ENCODE measurements at regions not wholly inside any gene's neighbourhood (a gene's known extent, or its start where the extent isn't known, plus 50 kb on each side); places are given as distances from the start of the nearest gene placed in this dataset.
A peak's percentile ranks its signal among the peaks of the same experiment; 100 is the strongest.

- no peak overlapping the region for H3K27ac ChIP-seq
- no peak for TF ChIP-seq ZFX (IDR thresholded peaks at IDR 0.05)
- no peak for TF ChIP-seq CTCF (conservative IDR thresholded peaks at IDR 0.05)
Observed at GRCh38 chr4:156401371-156401770, 447.7 kb upstream of the CTSO start.

GRCh38 chr4:156396534-156396933, 442.9 kb upstream of the CTSO start:
- H3K27ac ChIP-seq, result no peak overlapping the region
- no peak for TF ChIP-seq ZFX (IDR thresholded peaks at IDR 0.05)
- no peak for TF ChIP-seq CTCF (conservative IDR thresholded peaks at IDR 0.05)

- H3K27ac ChIP-seq, result no peak overlapping the region
- no peak for TF ChIP-seq ZFX (IDR thresholded peaks at IDR 0.05)
Observed at GRCh38 chr4:156391325-156391653, 437.6 kb upstream of the CTSO start.

GRCh38 chr4:156390599-156391324, 437.1 kb upstream of the CTSO start:
- TF ChIP-seq CTCF (conservative IDR thresholded peaks at IDR 0.05) (no peak), ZFX (IDR thresholded peaks at IDR 0.05) (no peak)
- H3K27ac ChIP-seq, result no peak overlapping the region

- no peak for TF ChIP-seq ZFX (IDR thresholded peaks at IDR 0.05)
- TF ChIP-seq CTCF (conservative IDR thresholded peaks at IDR 0.05), result no peak
- H3K27ac ChIP-seq, result no peak overlapping the region
Observed at GRCh38 chr4:156388826-156389225, 435.2 kb upstream of the CTSO start.

GRCh38 chr4:156378033-156378665, 424.5 kb upstream of the CTSO start:
- H3K27ac ChIP-seq, result no peak overlapping the region
- TF ChIP-seq CTCF (conservative IDR thresholded peaks at IDR 0.05) (peak; percentile 57), ZFX (IDR thresholded peaks at IDR 0.05) (no peak)

- TF ChIP-seq ZFX (IDR thresholded peaks at IDR 0.05), result no peak
- TF ChIP-seq CTCF (conservative IDR thresholded peaks at IDR 0.05), result no peak
- no peak overlapping the region for H3K27ac ChIP-seq
Observed at GRCh38 chr4:156377036-156377710, 423.5 kb upstream of the CTSO start.
